ENCODE measurements at regions not wholly inside any gene's neighbourhood (a gene's known extent, or its start where the extent isn't known, plus 50 kb on each side); places are given as distances from the start of the nearest gene placed in this dataset. TPM values are rescaled to one million over a fixed set of nuclear protein-coding genes. Genes with fewer than 3 reads are reported as not detected.
"Not testable (repeated sequence)": the region's sequence is repeated elsewhere in the genome, so short reads cannot be mapped to it uniquely, and the experiment has no call there.

DNA sequence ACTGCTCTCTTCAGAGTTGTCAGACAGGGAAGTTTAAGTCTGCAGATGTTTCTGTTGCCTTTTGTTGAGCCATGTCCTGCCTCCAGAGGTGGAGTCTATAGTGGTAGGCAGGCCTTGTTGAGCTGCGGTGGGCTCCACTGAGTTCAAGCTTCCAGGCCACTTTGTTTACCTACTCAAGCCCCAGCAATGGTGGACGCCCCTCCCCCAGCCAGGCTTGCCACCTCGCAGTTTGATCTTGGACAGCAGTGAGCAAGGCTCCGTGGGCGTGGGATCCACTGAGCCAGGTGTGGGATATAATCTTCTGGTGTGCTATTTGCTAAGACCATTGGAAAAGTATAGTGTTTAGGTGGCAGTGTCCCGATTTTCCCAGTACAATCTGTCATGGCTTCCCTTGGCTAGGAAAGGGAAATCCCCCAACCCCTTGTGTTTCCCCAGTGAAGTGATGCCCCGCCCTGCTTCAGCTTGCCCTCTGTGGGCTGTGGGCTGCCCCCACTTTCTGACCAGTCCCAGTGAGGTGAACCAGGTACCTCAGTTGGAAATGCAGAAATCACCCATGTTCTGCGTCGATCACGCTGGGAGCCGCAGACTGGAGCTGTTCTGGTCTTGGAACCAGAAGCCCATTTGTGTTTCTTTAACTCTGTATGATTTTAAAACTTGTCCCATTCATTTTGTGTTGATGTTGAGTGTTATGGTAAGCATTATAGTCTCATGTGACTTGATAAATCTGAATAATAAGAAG is 89.2 kb upstream of the CALCR start:
- no peak for ATAC-seq (ENCODE audit: low read depth)
- POLR2A ChIA-PET, result no interaction called here
- DNase-seq, result no peak
- H3K4me1 Mint-ChIP-seq, result no peaks in the 10 kb centered on the region
- H3K36me3 Mint-ChIP-seq, result no peaks in the 10 kb centered on the region
- H3K9me3 Mint-ChIP-seq, result no peaks in the 10 kb centered on the region
- H3K27me3 Mint-ChIP-seq, result no peaks in the 10 kb centered on the region
- no peak overlapping the region for H3K4me3 Mint-ChIP-seq
- H3K27ac Mint-ChIP-seq, result no peak overlapping the region

DNA sequence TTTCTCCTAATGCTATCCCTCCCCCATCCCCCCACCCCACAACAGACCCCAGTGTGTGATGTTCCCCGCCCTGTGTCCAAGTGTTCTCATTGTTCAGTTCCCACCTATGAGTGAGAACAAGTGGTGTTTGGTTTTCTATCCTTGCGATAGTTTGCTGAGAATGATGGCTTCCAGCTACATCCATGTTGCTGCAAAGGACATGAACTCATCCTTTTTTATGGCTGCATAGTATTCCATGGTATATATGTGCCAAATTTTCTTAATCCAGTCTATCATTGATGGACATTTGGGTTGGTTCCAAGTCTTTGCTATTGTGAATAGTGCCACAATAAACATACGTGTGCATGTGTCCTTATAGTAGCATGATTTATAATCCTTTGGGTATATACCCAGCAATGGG is 83.6 kb upstream of the CALCR start:
- H3K27ac Mint-ChIP-seq; POLR2A ChIA-PET; H3K9me3 Mint-ChIP-seq; DNase-seq; H3K4me3 Mint-ChIP-seq; H3K4me1 Mint-ChIP-seq; H3K36me3 Mint-ChIP-seq; H3K27me3 Mint-ChIP-seq; ATAC-seq (ENCODE audit: low read depth): not testable (repeated sequence)

DNA sequence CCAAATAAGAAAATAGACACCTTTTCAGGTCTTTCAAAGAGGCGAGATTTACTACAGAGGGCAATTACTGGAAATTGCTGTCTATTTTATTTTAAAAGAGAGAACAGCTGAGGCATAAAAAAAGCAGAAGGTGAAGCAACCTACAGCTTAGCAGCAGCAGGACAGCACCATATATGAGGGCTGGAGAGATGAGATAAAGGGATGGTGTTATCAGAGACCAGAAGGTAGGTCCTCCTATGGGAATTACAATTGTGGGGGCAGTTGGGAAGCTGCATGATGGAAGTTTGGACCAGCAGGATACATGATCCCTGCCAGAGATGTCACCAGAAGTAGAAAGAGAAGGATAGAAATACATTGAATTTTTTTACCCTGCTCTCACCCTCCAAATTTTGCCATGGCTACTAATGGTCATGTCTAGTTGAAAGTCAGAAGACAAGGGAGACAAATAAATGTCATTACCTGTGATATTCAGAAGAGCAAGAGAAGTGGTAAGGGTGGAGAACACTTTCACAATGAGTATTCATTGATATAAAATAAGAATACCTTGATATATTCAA is 77.2 kb upstream of the CALCR start:
- Mint-ChIP-seq H3K27me3 (peaks cover 2% of the 10 kb centered on the region), H3K27ac (no peak overlapping the region), H3K4me1 (no peaks in the 10 kb centered on the region), H3K9me3 (no peaks in the 10 kb centered on the region), H3K4me3 (no peak overlapping the region), H3K36me3 (no peaks in the 10 kb centered on the region)
- ATAC-seq (ENCODE audit: low read depth), result no peak
- no peak for DNase-seq
- POLR2A ChIA-PET, result no interaction called here

DNA sequence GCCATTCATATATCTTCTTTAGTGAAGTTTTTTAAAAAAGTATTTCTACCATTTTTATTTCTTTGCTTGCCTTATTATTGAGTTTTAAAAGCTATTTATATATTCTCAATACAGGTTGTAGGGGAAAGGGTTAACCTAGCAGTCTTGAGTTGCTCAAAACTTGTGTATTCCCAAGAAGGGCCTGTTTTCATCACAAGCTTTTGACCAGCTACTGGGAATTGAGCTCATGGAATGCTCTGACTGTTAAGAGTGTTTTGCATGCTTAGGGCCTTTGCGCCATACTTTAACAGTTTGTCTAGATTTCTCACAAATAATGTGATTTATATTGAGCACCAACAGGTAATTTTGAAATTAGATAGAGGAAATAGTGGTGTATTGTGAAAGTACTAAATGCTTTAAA is 72.0 kb upstream of the CALCR start:
- Mint-ChIP-seq H3K4me3 (no peak overlapping the region), H3K4me1 (no peaks in the 10 kb centered on the region)

DNA sequence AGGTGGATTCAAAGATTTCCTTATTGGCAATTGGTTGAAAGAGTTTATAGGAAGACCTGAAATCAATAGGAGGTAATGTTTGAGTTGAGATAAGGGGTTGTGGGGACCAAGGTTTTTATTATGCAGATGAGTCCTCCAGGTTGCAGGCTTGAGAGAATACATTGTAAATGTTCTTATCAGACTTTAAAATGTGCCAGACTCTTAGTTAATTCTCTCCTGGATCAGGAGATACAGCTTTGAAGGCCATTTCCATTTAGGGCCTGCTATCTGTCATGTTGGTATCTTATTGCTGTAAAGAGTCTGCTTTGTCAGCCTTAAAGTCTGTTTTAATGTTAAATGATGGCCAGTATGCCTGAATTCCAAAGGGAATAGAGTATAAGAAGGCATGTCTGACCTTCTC is 61.8 kb upstream of the CALCR start:
- DNase-seq (no peak), ATAC-seq (ENCODE audit: low read depth) (no peak)
- Mint-ChIP-seq H3K27ac (no peak overlapping the region), H3K9me3 (no peaks in the 10 kb centered on the region), H3K4me1 (no peaks in the 10 kb centered on the region), H3K36me3 (no peaks in the 10 kb centered on the region), H3K27me3 (no peaks in the 10 kb centered on the region), H3K4me3 (no peak overlapping the region)
- POLR2A ChIA-PET, result no interaction called here

More for the DNA sequence above, 72.0 kb upstream of the CALCR start:
- no peak for DNase-seq
- POLR2A ChIA-PET, result no interaction called here
- H3K27ac Mint-ChIP-seq, result no peak overlapping the region
- H3K36me3 Mint-ChIP-seq, result no peaks in the 10 kb centered on the region
- H3K9me3 Mint-ChIP-seq, result no peaks in the 10 kb centered on the region
- ATAC-seq (ENCODE audit: low read depth), result no peak
- no peaks in the 10 kb centered on the region for H3K27me3 Mint-ChIP-seq

DNA sequence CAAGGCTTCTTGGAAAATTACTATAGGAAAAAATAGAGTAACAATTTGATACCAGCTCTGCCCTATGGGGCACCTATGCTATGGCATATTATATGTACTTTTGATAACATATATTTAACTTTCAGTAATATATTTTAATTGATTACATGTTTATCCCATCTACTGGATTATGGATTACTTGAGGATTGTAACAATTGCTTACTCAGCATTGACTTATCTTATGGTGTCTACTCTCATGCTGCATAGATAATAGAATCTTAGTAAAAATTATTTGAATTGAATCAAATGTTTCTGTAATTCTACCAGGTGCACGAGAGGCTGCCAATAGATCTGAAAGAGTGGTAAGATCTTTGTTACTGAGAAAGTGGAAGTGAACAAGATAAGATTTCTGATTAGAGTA is 57.8 kb upstream of the CALCR start:
- Mint-ChIP-seq H3K27me3 (peaks cover 2% of the 10 kb centered on the region), H3K36me3 (no peaks in the 10 kb centered on the region), H3K9me3 (no peaks in the 10 kb centered on the region), H3K27ac (no peak overlapping the region), H3K4me3 (no peak overlapping the region), H3K4me1 (no peaks in the 10 kb centered on the region)
- POLR2A ChIA-PET, result no interaction called here
- ATAC-seq (ENCODE audit: low read depth), result no peak
- DNase-seq, result no peak

DNA sequence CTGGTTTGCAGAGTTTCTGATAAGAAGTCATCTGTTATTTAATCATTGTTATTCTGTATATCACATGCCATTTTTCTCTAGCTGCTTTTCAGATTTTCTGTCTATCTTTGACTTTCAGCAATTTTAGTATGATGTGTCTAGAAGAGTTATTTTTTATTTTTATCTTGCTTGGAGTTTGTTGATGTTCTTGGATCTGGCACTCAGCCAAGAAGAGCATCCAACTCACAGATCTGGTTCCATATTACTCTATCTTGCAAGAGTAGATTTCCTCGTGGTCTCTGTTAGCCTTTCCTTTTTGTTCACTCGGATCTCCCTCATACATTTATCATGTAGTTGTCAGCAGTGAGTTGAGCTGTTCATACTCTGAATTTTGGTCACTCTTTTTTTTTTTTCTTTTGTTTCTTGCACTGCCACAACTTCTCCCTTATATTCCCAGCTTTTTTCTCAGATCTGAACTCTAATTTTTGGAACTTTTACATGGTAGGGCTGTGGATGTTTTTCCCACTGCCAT is 54.8 kb upstream of the CALCR start:
- POLR2A ChIA-PET, result no interaction called here
- DNase-seq, result no peak
- peaks cover 4% of the 10 kb centered on the region for H3K27me3 Mint-ChIP-seq
- no peaks in the 10 kb centered on the region for H3K36me3 Mint-ChIP-seq
- no peaks in the 10 kb centered on the region for H3K9me3 Mint-ChIP-seq
- H3K27ac Mint-ChIP-seq, result no peak overlapping the region
- no peak for ATAC-seq (ENCODE audit: low read depth)
- H3K4me3 Mint-ChIP-seq, result no peak overlapping the region
- H3K4me1 Mint-ChIP-seq, result no peaks in the 10 kb centered on the region

DNA sequence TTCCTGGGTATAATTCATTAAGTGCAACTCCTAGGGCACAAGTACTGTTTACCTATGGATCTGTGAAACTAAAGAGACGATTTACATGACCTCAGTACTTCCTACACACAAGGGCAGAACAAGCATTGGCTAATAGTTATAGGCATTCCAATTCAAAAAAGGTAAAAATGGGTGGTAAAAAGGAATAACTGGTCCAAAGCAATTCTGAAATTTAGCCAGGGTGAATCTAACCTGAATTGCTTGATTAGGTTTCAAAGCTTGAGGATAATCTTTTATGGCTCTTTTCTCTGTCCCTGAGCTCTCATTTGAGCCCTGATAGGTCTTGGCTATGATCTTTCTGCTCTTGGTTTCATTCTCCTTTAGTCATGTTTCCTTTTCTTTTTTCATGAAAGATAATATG is 52.3 kb upstream of the CALCR start:
- Mint-ChIP-seq H3K9me3 (no peaks in the 10 kb centered on the region), H3K27me3 (peaks cover 4% of the 10 kb centered on the region), H3K27ac (no peak overlapping the region), H3K36me3 (no peaks in the 10 kb centered on the region), H3K4me3 (no peak overlapping the region), H3K4me1 (no peaks in the 10 kb centered on the region)
- ATAC-seq (ENCODE audit: low read depth) (no peak), DNase-seq (no peak)
- POLR2A ChIA-PET, result no interaction called here

Small RNAs in the stretch of these regions (microRNA-seq; reads per million reads assigned to microRNA genes)
- not detected for gene MIR4652
